ENCODE measurements at regions not wholly inside any gene's neighbourhood (a gene's known extent, or its start where the extent isn't known, plus 50 kb on each side); places are given as distances from the start of the nearest gene placed in this dataset.

DNA sequence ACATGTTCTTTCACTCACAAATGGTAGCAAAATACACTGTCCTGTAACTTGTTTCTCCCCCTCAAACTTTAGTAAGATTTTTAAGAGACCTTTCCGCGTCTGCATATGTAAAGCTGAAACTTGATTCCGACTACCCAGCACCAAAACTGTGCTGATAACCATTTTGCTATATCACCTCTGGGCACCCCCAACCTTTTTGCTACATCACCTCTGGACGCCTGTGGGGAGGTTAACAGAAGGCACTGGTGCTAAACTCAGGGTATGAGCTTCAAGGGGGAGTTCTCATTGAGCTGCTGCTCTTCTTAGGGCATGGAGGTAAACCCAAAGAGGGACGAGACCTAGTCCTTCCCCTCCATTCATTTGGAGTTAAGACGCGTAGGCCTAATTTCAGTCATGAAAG, 67.6 kb upstream of the NFE2L3 start:
- TF ChIP-seq EZH2 (IDR thresholded peaks at IDR 0.05; ENCODE audit: low read length, unreplicated experiment) (no peak), EZH2phosphoT487 (IDR thresholded peaks at IDR 0.05; ENCODE audit: borderline replicate concordance, low read length) (no peak)
- TF ChIP-seq, protein P1, sequence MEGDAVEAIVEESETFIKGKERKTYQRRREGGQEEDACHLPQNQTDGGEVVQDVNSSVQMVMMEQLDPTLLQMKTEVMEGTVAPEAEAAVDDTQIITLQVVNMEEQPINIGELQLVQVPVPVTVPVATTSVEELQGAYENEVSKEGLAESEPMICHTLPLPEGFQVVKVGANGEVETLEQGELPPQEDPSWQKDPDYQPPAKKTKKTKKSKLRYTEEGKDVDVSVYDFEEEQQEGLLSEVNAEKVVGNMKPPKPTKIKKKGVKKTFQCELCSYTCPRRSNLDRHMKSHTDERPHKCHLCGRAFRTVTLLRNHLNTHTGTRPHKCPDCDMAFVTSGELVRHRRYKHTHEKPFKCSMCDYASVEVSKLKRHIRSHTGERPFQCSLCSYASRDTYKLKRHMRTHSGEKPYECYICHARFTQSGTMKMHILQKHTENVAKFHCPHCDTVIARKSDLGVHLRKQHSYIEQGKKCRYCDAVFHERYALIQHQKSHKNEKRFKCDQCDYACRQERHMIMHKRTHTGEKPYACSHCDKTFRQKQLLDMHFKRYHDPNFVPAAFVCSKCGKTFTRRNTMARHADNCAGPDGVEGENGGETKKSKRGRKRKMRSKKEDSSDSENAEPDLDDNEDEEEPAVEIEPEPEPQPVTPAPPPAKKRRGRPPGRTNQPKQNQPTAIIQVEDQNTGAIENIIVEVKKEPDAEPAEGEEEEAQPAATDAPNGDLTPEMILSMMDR (conservative IDR thresholded peaks at IDR 0.05; ENCODE audit: low read depth, low read length) = no peak

All from PC-3 (cell line).